Spleen (tissue), 7 donors: ENCODE measurements at regions not wholly inside any gene's neighbourhood (a gene's known extent, or its start where the extent isn't known, plus 50 kb on each side); places are given as distances from the start of the nearest gene placed in this dataset.

ENCODE experiments used
- CTCF ChIP-seq, 11 experiments: fragments of 200-600 bp in 7 of 11; fragments of 450-650 bp in 4 of 11; sonication (generic) in 4 of 11; IDR thresholded peaks in 8 of 11; conservative IDR thresholded peaks in 3 of 11; 1 replicate in 7 of 11; 2 replicates in 4 of 11; pipeline versions ENCODE4 v1.4.0 to v1.8.0; 2016 to 2021; ENCODE audit warnings: antibody characterized with exemption in 11 of 11, inconsistent platforms in 4 of 11, mild to moderate bottlenecking in 1 of 11
- POLR2A ChIP-seq, 3 donors: fragments of 450-650 bp; IDR thresholded peaks; one replicate each; pipeline ENCODE4 v1.5.1; 2017; ENCODE audit warnings: antibody characterized with exemption in 3 of 3, mild to moderate bottlenecking in 1 of 3
- POLR2AphosphoS5 ChIP-seq, 3 donors: sonication (generic); formaldehyde crosslinking; IDR thresholded peaks; one replicate each; pipeline ENCODE4 v1.5.1; 2017; ENCODE audit warnings: antibody characterized with exemption in 3 of 3
- donor health status: DM: no; HTN: no; CAD: no; lungs with moderate emphysema.
- donor health status: DM: no; HTN: no; CAD: no.
- donor health status: DM: no; HTN: no; CAD: no.

- TF ChIP-seq CTCF (IDR thresholded peaks at IDR 0.05 in 8 of 11, conservative IDR thresholded peaks at IDR 0.05 in 3 of 11) (no peak), POLR2AphosphoS5 (IDR thresholded peaks at IDR 0.05) (no peak), POLR2A (IDR thresholded peaks at IDR 0.05) (no peak)
Measured at GRCh38 chr10:10816447-10816846, 201.2 kb upstream of the CELF2 start.
